ENCODE measurements at regions not wholly inside any gene's neighbourhood (a gene's known extent, or its start where the extent isn't known, plus 50 kb on each side); places are given as distances from the start of the nearest gene placed in this dataset.
A peak's percentile ranks its signal among the peaks of the same experiment; 100 is the strongest.

DNA sequence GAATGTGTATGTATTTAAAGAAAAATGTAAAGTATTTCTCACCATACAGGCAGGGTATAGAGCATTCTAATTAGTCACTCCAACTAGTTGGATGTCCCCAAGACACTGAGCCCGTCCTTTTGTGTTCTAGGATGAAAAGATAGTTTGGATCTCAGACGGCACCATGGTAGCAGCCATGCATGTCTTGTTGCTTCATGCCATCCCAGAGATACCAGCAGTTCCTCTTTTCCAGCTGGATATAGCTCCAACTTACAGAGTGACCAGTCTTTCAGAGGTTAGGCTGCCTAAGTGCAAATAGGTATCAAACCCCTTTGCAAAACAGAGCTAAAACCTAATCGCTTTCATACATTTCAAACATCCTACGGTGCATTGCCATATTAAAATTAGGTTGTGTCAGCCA lies 275.3 kb downstream of the MTX2 start:
- ATAC-seq (replicated peaks), result no peak
- Mint-ChIP-seq H3K4me3 (no peak overlapping the region), H3K9me3 (no peaks in the 10 kb centered on the region), H3K36me3 (ENCODE audit: low read depth) (no peaks in the 10 kb centered on the region), H3K27me3 (peaks cover 26% of the 10 kb centered on the region), H3K27ac (no peak overlapping the region), H3K4me1 (no peaks in the 10 kb centered on the region)

DNA sequence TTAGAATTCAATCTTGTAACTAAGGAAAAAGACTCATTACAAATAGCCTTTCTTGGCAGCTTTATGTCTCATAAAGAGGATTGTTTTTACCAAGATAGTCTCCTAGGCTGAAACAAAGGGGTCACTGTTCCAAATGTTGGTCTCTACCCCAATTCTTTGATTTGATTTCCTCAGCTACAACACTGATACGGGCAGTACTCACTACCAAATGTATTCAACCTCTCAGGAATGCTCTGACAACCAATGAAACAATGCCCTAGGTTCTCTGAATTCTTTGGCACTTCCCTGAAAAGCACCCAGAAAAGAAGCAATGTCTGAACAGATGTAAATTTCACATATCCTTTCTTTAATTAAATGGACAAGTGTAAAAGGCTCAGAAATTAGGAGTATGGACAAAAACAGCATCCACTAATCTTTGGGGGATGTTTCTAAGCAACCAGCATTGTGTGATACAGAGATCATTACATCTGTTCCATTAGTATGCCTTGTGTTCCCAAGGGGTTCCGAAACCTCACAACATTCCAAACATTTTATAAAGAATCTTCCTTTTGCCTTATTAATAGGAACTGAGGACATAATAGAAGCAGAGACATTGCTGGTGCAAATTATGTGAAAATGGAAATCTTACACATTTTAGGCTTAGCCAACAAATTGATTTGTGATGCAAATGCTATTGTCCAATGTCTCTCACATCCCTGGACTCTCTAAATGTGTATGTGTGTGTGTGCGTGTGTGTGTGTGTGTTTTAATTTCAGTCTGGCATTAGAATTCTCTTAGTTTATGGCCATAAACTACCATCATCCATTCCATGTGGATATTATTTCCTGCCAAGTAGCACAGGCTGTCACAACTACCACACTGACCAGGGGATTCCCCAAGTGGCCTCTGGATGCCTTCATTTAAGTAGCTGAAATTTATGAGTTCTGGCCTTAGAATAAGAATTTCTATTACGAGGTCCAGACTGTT lies 276.0 kb downstream of the MTX2 start:
- Mint-ChIP-seq H3K36me3 (ENCODE audit: low read depth) (no peaks in the 10 kb centered on the region), H3K27ac (no peak overlapping the region), H3K4me1 (no peaks in the 10 kb centered on the region), H3K27me3 (peaks cover 25% of the 10 kb centered on the region), H3K4me3 (no peak overlapping the region), H3K9me3 (no peaks in the 10 kb centered on the region)
- no peak for ATAC-seq (replicated peaks)

DNA sequence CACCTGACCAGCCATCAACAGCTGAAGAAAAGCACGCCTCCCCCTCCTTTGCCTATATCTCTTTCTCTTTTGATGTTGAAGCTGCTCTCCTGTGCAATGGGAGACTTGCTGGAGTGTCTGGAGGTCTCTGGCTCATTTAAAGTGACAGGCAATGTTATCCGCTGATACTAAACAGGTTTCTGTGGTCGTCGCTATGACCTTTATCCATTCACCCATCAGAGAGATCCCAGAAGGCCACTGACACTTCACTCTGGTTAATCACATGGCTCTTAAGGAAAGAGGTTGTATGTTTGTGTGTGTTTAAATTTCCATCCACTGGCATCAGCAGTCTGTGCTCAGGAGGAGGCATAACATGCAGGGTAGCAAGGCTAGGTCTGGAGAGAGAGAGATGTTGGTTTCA lies 277.3 kb downstream of the MTX2 start:
- no peak for ATAC-seq (replicated peaks)
- H3K27me3 Mint-ChIP-seq, result peaks cover 19% of the 10 kb centered on the region
- no peak overlapping the region for H3K27ac Mint-ChIP-seq
- H3K36me3 Mint-ChIP-seq (ENCODE audit: low read depth), result no peaks in the 10 kb centered on the region
- no peak overlapping the region for H3K4me3 Mint-ChIP-seq
- no peaks in the 10 kb centered on the region for H3K9me3 Mint-ChIP-seq
- no peaks in the 10 kb centered on the region for H3K4me1 Mint-ChIP-seq

DNA sequence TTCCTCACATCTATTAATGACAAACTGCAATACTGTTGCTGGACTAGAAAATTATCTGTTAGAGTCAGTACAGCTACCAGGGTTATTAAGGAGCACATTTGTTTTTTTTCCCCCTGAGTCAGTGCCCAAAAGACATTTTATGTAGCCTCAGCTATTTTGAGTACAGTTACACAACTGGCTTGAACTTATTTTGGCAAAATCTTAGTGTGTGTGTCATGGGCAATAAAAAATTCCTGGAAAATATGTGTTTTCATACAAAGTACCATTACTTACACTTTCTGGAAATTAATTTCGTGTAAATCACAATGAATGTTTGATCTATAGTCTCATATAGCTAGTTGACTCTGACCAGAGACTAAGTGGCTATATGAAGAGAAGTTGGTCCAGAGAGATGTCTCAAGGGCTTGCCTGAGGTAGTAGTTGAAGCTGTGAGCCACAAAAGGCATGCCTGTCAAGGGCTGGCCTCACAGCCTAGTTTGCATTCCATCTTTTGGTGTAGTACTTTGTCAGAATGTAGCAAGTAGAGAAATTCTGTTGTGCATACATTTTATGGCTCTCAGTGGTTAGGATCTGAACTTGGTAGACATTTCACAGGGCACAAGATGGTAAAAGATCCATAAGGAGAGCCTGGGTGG lies 283.4 kb downstream of the MTX2 start:
- ATAC-seq (replicated peaks), result no peak
- Mint-ChIP-seq H3K27me3 (peaks cover 27% of the 10 kb centered on the region), H3K27ac (no peak overlapping the region), H3K36me3 (ENCODE audit: low read depth) (no peaks in the 10 kb centered on the region), H3K4me1 (peaks cover 9% of the 10 kb centered on the region), H3K9me3 (no peaks in the 10 kb centered on the region), H3K4me3 (no peak overlapping the region)

DNA sequence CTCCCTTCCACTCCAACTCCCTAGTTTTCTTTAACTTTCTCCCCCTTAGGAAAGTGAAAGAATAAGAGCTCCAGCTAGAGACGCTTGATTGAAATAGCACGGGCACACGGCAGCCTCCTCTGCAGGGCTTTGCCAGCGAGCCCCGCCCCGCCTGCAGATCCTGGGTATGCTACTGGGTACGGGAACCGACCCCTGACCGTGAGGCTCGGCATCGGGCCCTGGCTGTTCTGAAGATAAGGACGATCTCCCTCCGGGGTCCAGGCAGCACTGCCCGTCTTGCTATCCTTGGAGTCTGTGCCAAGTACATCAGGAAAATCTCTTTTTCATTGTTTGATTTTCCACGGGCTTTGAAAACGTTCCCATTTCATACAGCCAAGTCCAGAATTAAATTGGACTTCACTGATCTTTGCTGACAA lies 284.5 kb downstream of the MTX2 start:
- H3K27me3 Mint-ChIP-seq, result peaks cover 29% of the 10 kb centered on the region
- peak overlapping the region; percentile 73 for H3K4me3 Mint-ChIP-seq
- no peak for ATAC-seq (replicated peaks)
- H3K4me1 Mint-ChIP-seq, result peaks cover 9% of the 10 kb centered on the region
- H3K27ac Mint-ChIP-seq, result no peak overlapping the region
- no peaks in the 10 kb centered on the region for H3K9me3 Mint-ChIP-seq
- H3K36me3 Mint-ChIP-seq (ENCODE audit: low read depth), result no peaks in the 10 kb centered on the region

DNA sequence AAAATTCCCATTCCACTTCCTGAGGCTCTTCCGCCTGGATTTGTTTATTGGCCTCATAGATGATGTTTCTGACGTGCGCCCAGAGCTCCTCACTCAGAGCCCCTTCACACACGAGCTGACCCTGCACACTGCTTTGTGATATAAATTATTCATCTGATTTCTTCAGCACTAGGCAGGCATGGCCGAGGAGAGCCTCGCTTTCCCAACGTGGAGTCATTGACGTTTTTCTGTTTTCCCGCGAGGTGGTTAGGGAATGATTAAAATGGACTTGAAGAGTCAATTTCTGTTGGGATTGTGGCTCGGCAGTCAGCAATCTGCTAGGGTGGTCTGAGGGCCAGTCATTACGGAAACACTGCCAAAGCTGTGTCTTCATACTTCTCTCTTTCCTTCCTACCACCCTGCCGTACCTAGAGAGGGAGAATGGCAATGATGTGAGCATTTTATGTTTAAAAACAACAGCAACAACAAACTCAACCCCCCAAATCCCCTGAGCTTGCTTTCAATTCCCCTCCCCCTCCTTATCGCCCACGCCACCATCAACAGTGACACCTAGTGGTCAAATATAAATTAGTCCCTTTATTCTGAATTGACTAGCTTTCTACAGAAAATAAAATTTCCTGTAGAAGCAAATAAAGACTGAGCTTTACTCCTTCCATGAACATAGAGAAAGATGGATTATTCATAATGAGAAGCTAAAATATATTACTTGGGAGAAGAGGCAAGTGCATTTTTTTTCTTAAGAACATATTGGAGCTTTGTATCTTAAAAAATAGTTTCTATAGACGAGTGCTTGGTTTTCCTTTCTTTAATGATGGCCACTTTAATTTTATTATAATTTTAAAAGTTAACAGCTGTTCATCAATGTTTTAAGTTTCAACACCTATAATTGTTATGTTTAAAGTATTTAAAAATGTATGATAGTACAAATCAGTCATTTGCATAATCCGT lies 285.1 kb downstream of the MTX2 start:
- H3K4me1 Mint-ChIP-seq, result peaks cover 9% of the 10 kb centered on the region
- H3K36me3 Mint-ChIP-seq (ENCODE audit: low read depth), result no peaks in the 10 kb centered on the region
- H3K9me3 Mint-ChIP-seq, result no peaks in the 10 kb centered on the region
- H3K4me3 Mint-ChIP-seq, result peak overlapping the region; percentile 73
- H3K27me3 Mint-ChIP-seq, result peaks cover 31% of the 10 kb centered on the region
- peak; percentile 23 for ATAC-seq (replicated peaks)
- peak overlapping the region; percentile 27 for H3K27ac Mint-ChIP-seq

DNA sequence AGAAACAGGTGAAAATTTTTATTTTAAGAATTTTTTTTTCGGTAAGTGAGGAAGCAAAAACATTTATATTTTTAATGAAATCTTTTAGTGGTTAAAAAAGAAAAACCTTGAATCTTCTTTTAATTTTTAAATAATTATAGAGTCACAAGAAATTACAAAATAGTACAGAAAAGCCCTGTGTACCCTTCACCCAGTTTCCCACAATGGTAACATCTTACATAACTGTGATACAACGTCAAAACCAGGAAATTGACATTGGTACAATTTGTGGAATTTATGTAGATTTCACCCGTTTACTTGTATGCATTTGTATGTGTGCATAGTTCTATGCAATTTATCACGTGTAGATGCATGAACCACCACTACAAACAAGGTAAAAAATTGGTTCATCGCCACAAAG lies 285.9 kb downstream of the MTX2 start:
- Mint-ChIP-seq H3K27ac (no peak overlapping the region), H3K9me3 (no peaks in the 10 kb centered on the region), H3K4me1 (peaks cover 9% of the 10 kb centered on the region), H3K36me3 (ENCODE audit: low read depth) (no peaks in the 10 kb centered on the region), H3K4me3 (no peak overlapping the region), H3K27me3 (peaks cover 39% of the 10 kb centered on the region)
- ATAC-seq (replicated peaks), result no peak

DNA sequence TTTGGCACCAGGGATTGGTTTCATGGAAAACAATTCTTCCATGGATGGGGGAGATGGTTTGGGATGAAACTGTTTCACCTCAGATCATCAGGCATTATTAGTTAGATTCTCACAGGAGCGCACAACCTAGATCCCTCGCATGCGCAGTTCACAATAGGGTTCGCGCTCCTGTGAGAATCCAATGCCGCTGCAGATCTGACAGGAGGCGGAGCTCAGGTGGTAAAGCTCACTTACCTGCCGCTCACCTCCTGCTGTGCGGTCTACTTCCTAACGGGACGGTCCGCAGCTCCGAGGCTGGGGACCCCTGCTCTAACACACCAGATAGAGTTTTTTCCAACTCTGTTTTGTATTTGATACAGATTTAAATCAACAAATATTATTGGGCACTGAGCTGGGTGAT lies 286.5 kb downstream of the MTX2 start:
- Mint-ChIP-seq H3K36me3 (ENCODE audit: low read depth) (no peaks in the 10 kb centered on the region), H3K27ac (no peak overlapping the region), H3K9me3 (no peaks in the 10 kb centered on the region), H3K4me1 (peaks cover 9% of the 10 kb centered on the region), H3K27me3 (peaks cover 44% of the 10 kb centered on the region), H3K4me3 (no peak overlapping the region)
- no peak for ATAC-seq (replicated peaks)

DNA sequence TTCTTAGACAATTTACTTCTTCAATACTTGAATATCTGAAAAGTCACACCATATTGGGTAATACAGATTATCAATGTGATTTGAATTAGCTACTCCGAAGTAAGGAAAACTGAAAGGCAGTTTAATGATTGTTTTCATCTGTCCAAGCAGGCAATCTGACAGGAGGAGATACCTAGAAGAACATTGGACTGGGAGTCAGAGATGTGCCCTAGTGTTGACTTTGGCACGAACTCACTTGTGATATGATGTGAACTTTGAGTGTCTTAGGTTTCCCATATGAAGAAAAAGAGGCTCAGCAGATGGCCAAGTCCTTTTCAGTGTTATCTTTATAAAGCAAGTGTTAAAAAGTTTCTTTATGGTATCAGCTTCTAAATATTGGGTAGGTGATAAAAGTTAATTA lies 287.1 kb downstream of the MTX2 start:
- no peak overlapping the region for H3K4me3 Mint-ChIP-seq
- no peaks in the 10 kb centered on the region for H3K36me3 Mint-ChIP-seq (ENCODE audit: low read depth)
- H3K9me3 Mint-ChIP-seq, result no peaks in the 10 kb centered on the region
- H3K27ac Mint-ChIP-seq, result no peak overlapping the region
- peaks cover 9% of the 10 kb centered on the region for H3K4me1 Mint-ChIP-seq
- peaks cover 50% of the 10 kb centered on the region for H3K27me3 Mint-ChIP-seq
- no peak for ATAC-seq (replicated peaks)

DNA sequence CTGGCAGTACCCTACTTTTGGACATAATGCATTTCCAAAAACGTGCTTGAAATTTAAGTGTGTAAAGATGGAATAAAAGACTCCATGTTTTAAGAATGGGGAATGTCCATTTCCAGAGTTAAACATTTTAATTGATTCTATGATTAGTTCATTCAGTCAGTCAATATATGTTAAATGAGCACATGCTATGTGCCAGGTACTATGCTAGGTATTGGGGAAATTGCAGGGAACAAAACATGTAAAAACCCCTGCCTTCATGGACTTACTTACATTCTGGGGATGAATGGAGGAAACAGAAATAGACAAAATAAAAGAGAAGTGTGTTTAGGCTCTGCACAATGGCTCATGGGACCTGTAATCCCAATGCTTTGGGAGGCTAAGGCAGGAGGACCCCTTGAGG lies 288.6 kb downstream of the MTX2 start:
- Mint-ChIP-seq H3K4me1 (peaks cover 9% of the 10 kb centered on the region), H3K27ac (no peak overlapping the region), H3K36me3 (ENCODE audit: low read depth) (no peaks in the 10 kb centered on the region), H3K27me3 (peaks cover 57% of the 10 kb centered on the region), H3K9me3 (no peaks in the 10 kb centered on the region), H3K4me3 (no peak overlapping the region)
- no peak for ATAC-seq (replicated peaks)

DNA sequence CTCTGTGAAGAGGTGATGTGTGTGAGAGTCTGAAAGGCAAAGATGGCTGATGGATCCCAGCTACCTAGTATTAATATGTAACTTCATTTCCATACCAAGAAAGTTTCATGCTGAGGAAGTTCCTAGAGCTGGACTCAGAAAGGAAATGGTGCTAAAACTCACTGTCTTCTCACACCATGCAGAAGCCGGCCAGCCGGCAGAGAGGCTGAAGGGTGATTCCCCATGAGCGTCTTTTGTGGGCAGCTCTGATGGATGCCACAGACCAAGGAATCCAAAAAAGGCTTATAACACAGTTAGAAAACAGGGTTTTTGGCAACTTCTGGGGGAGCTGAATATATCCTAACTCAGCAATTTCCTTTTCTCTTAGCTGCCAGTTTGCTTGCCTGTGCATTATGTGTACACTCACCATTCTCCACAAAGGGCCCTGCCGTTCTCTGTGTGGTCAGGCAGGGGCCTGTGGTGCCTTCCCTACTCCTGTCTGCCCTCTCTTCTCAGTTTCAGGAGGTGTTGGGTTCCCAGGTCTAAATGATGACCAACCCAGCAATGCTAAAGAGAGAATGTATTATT lies 289.4 kb downstream of the MTX2 start:
- H3K9me3 Mint-ChIP-seq, result no peaks in the 10 kb centered on the region
- ATAC-seq (replicated peaks), result no peak
- H3K4me3 Mint-ChIP-seq, result no peak overlapping the region
- H3K36me3 Mint-ChIP-seq (ENCODE audit: low read depth), result no peaks in the 10 kb centered on the region
- peaks cover 9% of the 10 kb centered on the region for H3K4me1 Mint-ChIP-seq
- H3K27me3 Mint-ChIP-seq, result peaks cover 57% of the 10 kb centered on the region
- no peak overlapping the region for H3K27ac Mint-ChIP-seq

DNA sequence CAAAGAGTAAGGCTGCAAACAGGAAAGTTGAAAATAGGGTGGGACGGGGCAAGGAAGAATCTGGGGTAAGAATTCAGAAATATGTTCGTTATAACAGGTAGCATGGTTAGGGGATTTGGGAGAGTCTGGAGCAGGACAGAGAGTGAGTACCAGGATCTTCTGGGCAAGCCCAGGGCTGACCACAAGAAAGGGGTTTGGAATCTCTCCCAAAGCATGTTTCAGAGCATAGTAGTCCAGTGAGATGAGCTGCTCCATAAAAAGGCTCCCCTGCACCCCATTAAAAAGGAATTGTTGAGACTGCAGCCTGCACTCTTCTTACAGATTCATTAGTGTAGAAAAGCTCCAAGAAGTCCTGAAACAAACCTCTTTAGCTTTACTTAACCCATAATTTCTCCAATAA lies 291.1 kb downstream of the MTX2 start:
- no peak overlapping the region for H3K27ac Mint-ChIP-seq
- H3K4me3 Mint-ChIP-seq, result no peak overlapping the region
- peaks cover 55% of the 10 kb centered on the region for H3K27me3 Mint-ChIP-seq
- no peaks in the 10 kb centered on the region for H3K9me3 Mint-ChIP-seq
- no peaks in the 10 kb centered on the region for H3K4me1 Mint-ChIP-seq
- no peak for ATAC-seq (replicated peaks)
- H3K36me3 Mint-ChIP-seq (ENCODE audit: low read depth), result no peaks in the 10 kb centered on the region

DNA sequence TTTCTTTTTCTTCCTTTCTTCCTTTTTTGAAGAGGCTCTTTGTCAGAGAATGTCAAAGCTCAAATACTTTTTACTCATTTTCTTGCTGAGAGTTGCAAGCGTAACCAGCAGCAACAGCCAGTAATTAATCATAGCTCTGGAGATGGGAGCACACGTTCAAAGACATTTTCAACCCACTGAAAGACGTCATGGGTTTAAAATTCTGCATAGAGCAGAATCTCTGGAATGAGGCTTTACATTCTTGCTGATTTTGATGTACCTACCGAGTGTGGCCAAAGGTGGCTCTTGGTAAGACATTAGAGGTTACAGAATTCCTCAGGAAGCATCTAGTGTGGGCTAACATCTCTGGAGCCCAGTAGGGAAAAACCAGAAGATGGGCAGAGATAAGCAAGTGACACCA lies 292.5 kb downstream of the MTX2 start:
- Mint-ChIP-seq H3K27ac (no peak overlapping the region), H3K36me3 (ENCODE audit: low read depth) (no peaks in the 10 kb centered on the region), H3K4me3 (no peak overlapping the region), H3K27me3 (peaks cover 55% of the 10 kb centered on the region), H3K9me3 (no peaks in the 10 kb centered on the region), H3K4me1 (no peaks in the 10 kb centered on the region)
- ATAC-seq (replicated peaks), result no peak

DNA sequence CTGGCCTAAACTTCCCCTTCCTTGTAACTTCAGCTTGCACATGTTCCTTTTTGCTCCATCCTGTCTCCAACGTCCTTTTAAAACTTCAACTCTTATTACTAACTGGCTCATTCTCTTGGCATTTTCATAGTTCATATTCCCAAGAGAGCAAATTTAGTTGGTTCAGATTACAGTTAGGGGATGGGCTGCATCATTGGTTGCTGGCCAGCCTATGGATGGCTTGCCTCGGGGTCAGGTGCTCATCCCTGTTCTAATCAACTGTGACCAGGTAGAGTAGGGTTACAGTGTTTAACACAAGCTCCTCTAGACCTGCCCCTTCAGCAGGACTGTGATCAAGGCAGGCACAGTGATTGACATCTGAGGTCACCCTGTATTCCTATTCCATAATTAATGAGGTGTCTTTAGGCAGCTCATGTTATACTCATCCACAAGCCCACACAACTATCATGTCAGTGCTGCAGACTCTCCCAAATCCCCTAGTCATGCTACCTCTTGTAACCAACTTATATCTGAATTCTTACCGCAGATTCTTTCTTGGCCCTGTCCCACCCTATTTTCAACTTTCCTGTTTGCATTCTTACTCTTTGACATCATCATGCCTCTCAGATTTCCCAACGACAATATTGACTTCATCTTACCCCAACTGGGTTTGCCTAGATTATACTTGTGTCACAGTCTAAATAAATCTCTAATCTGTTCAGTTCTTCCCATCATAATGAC lies 293.3 kb downstream of the MTX2 start:
- no peak for ATAC-seq (replicated peaks)
- Mint-ChIP-seq H3K27ac (no peak overlapping the region), H3K4me1 (no peaks in the 10 kb centered on the region), H3K27me3 (peaks cover 52% of the 10 kb centered on the region), H3K36me3 (ENCODE audit: low read depth) (no peaks in the 10 kb centered on the region), H3K4me3 (no peak overlapping the region), H3K9me3 (no peaks in the 10 kb centered on the region)

All from activated T-helper 17 cell treated with anti-CD3 and anti-CD28 coated beads, Interleukin-2, amount 50 U/mL, for 72 hours (primary cell).